ENCODE measurements at regions not wholly inside any gene's neighbourhood (a gene's known extent, or its start where the extent isn't known, plus 50 kb on each side); places are given as distances from the start of the nearest gene placed in this dataset.

GRCh38 chr2:237150186-237150585 lies 64.5 kb downstream of the COPS8 start:
- Histone ChIP-seq H3K9me3 (ENCODE audit: low read depth, low read length, poor library complexity, severe bottlenecking) (peaks cover 17% of the 10 kb centered on the region), H3K36me3 (ENCODE audit: insufficient read depth, low read length, poor library complexity, severe bottlenecking) (no peaks in the 10 kb centered on the region), H3K27me3 (replicated peaks; ENCODE audit: insufficient read depth, low read depth, low read length, poor library complexity) (no peaks in the 10 kb centered on the region), H3K27ac (ENCODE audit: low read depth, low read length, poor library complexity, severe bottlenecking) (no peak overlapping the region), H3K4me1 (ENCODE audit: insufficient read depth, low read length, poor library complexity, severe bottlenecking) (no peaks in the 10 kb centered on the region), H3K4me3 (ENCODE audit: low read depth, low read length, poor library complexity, severe bottlenecking) (no peak overlapping the region)
- ChIA-PET POLR2A (ENCODE audit: low non-redundant PET) (no interaction called here), CTCF (no interaction called here)
- DNase-seq (ENCODE audit: low spot score) = no peak
- intact Hi-C loops (cut with micrococcal nuclease; ENCODE audit: unreplicated experiment) = loop anchor here (5.0 kb wide), 1 partner anchor 327 kb away; no protein-coding TSS in a partner anchor
- no TSS peak for BruUV-seq (replicated peaks)
- no peak for TF ChIP-seq CTCF (conservative IDR thresholded peaks at IDR 0.05; ENCODE audit: low read depth, low read length)
- no peak for TF ChIP-seq EZH2 (IDR thresholded peaks at IDR 0.05; ENCODE audit: borderline replicate concordance, low read depth, low read length, poor library complexity, severe bottlenecking)

GRCh38 chr2:237150831-237151375 lies 65.2 kb downstream of the COPS8 start:
- CTCF ChIA-PET = no interaction called here
- TF ChIP-seq EZH2 (IDR thresholded peaks at IDR 0.05; ENCODE audit: borderline replicate concordance, low read depth, low read length, poor library complexity, severe bottlenecking) (no peak), CTCF (conservative IDR thresholded peaks at IDR 0.05; ENCODE audit: low read depth, low read length) (no peak)
- Histone ChIP-seq H3K4me1 (ENCODE audit: insufficient read depth, low read length, poor library complexity, severe bottlenecking) (peaks cover 5% of the 10 kb centered on the region), H3K36me3 (ENCODE audit: insufficient read depth, low read length, poor library complexity, severe bottlenecking) (no peaks in the 10 kb centered on the region), H3K27me3 (replicated peaks; ENCODE audit: insufficient read depth, low read depth, low read length, poor library complexity) (no peaks in the 10 kb centered on the region), H3K9me3 (ENCODE audit: low read depth, low read length, poor library complexity, severe bottlenecking) (peaks cover 17% of the 10 kb centered on the region), H3K27ac (ENCODE audit: low read depth, low read length, poor library complexity, severe bottlenecking) (no peak overlapping the region), H3K4me3 (ENCODE audit: low read depth, low read length, poor library complexity, severe bottlenecking) (no peak overlapping the region)
- intact Hi-C loops (cut with micrococcal nuclease; ENCODE audit: unreplicated experiment) = loop anchor here (5.0 kb wide), 1 partner anchor 326 kb away; no protein-coding TSS in a partner anchor
- POLR2A ChIA-PET (ENCODE audit: low non-redundant PET) = no interaction called here
- BruUV-seq (replicated peaks) = no TSS peak
- DNase-seq (ENCODE audit: low spot score) = no peak

- peaks cover 7% of the 10 kb centered on the region for H3K4me1 ChIP-seq (ENCODE audit: insufficient read depth, low read length, poor library complexity, severe bottlenecking)
- no peak for TF ChIP-seq EZH2 (IDR thresholded peaks at IDR 0.05; ENCODE audit: borderline replicate concordance, low read depth, low read length, poor library complexity, severe bottlenecking)
- TF ChIP-seq CTCF (conservative IDR thresholded peaks at IDR 0.05; ENCODE audit: low read depth, low read length) = no peak
- no peaks in the 10 kb centered on the region for H3K36me3 ChIP-seq (ENCODE audit: insufficient read depth, low read length, poor library complexity, severe bottlenecking)
- no TSS peak for BruUV-seq (replicated peaks)
- CTCF ChIA-PET = no interaction called here
- POLR2A ChIA-PET (ENCODE audit: low non-redundant PET) = no interaction called here
- intact Hi-C loops (cut with micrococcal nuclease; ENCODE audit: unreplicated experiment) = loop anchor here (5.0 kb wide), 1 partner anchor 325 kb away; no protein-coding TSS in a partner anchor
- peaks cover 8% of the 10 kb centered on the region for H3K9me3 ChIP-seq (ENCODE audit: low read depth, low read length, poor library complexity, severe bottlenecking)
- no peak overlapping the region for H3K27ac ChIP-seq (ENCODE audit: low read depth, low read length, poor library complexity, severe bottlenecking)
- H3K4me3 ChIP-seq (ENCODE audit: low read depth, low read length, poor library complexity, severe bottlenecking) = no peak overlapping the region
- DNase-seq (ENCODE audit: low spot score) = no peak
- no peaks in the 10 kb centered on the region for H3K27me3 ChIP-seq (replicated peaks; ENCODE audit: insufficient read depth, low read depth, low read length, poor library complexity)
Observed at GRCh38 chr2:237152361-237152760, 66.7 kb downstream of the COPS8 start.

Measured in A673 (cell line).